ENCODE measurements at regions not wholly inside any gene's neighbourhood (a gene's known extent, or its start where the extent isn't known, plus 50 kb on each side); places are given as distances from the start of the nearest gene placed in this dataset.

DNA sequence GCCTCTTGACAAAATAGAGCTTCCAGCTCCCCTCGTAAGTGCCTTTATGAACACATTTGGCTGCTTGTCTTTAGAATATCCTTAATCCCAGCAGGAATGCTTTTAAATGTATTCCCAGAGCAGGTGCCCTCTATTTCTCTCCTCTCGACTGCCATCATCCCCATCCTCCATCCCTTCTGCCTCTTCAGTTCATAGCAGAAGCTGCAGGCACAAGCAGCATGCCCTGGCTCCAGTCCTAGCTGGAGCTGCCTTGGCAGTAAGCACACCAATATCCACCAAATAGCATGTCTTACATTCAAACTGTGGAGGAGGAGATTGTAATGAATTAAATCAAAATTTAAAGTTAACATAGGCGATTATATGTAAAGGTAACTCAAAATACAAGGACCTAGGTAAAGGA is 891.3 kb upstream of the SLC39A10 start:
- no peaks in the 10 kb centered on the region for H3K9me3 ChIP-seq (ENCODE audit: low read depth)
- no peaks in the 10 kb centered on the region for H3K27me3 ChIP-seq
- no peak overlapping the region for H3K4me3 ChIP-seq
- H4K20me1 ChIP-seq (ENCODE audit: insufficient read depth, poor library complexity, severe bottlenecking) = no peaks in the 10 kb centered on the region
- H3K36me3 ChIP-seq (replicated peaks; ENCODE audit: insufficient read depth, low read depth) = no peaks in the 10 kb centered on the region
- H3K27ac ChIP-seq = no peak overlapping the region
- H3K4me1 ChIP-seq (ENCODE audit: insufficient read depth) = no peaks in the 10 kb centered on the region
- H3K9me2 ChIP-seq (replicated peaks; ENCODE audit: insufficient read depth) = no peaks in the 10 kb centered on the region
- no peak overlapping the region for H2AFZ ChIP-seq
- 78% methylated on average over 3 of the region's 3 CpGs for WGBS (ENCODE audit: low lambda C conversion rate, missing lambda C conversion rate)
- no peaks in the 10 kb centered on the region for H3K79me2 ChIP-seq
- TF ChIP-seq EZH2 (IDR thresholded peaks at IDR 0.05; ENCODE audit: borderline replicate concordance) = no peak
- TF ChIP-seq, protein P1, sequence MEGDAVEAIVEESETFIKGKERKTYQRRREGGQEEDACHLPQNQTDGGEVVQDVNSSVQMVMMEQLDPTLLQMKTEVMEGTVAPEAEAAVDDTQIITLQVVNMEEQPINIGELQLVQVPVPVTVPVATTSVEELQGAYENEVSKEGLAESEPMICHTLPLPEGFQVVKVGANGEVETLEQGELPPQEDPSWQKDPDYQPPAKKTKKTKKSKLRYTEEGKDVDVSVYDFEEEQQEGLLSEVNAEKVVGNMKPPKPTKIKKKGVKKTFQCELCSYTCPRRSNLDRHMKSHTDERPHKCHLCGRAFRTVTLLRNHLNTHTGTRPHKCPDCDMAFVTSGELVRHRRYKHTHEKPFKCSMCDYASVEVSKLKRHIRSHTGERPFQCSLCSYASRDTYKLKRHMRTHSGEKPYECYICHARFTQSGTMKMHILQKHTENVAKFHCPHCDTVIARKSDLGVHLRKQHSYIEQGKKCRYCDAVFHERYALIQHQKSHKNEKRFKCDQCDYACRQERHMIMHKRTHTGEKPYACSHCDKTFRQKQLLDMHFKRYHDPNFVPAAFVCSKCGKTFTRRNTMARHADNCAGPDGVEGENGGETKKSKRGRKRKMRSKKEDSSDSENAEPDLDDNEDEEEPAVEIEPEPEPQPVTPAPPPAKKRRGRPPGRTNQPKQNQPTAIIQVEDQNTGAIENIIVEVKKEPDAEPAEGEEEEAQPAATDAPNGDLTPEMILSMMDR (IDR thresholded peaks at IDR 0.05; ENCODE audit: poor library complexity) = no peak
- TF ChIP-seq EZH2phosphoT487 (IDR thresholded peaks at IDR 0.05; ENCODE audit: low read depth, severe bottlenecking, unreplicated experiment) = no peak
- no peak for DNase-seq (ENCODE audit: low spot score)
- H3K4me2 ChIP-seq = no peak overlapping the region

DNA sequence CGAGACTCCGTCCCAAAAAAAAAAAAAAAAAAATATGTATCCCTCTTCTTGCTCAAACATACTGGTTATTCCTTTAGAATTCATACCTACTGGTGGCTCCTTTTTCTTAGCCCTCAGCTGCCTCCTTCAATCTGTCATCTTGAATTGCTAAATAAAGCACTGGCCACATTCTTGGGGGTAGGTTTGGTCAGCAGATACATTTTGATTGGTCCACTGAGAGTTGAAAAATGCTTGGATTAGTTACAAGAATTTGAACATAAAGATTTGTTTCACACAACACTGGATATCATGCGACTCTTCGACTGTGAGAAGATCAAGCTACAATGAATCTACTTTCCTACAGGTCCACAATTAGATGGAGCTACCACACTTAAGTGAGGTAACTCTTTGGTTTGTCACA is 906.1 kb upstream of the SLC39A10 start:
- DNase-seq (ENCODE audit: low spot score) = no peak
- H3K36me3 ChIP-seq (replicated peaks; ENCODE audit: insufficient read depth, low read depth) = no peaks in the 10 kb centered on the region
- no peak overlapping the region for H3K4me3 ChIP-seq
- H3K27ac ChIP-seq = no peak overlapping the region
- no peaks in the 10 kb centered on the region for H3K9me2 ChIP-seq (replicated peaks; ENCODE audit: insufficient read depth)
- H3K4me2 ChIP-seq = no peak overlapping the region
- H2AFZ ChIP-seq = no peak overlapping the region
- H3K79me2 ChIP-seq = no peaks in the 10 kb centered on the region
- H3K27me3 ChIP-seq = no peaks in the 10 kb centered on the region
- H3K4me1 ChIP-seq (ENCODE audit: insufficient read depth) = no peaks in the 10 kb centered on the region
- 97% methylated on average over 4 of the region's 4 CpGs for WGBS (ENCODE audit: low lambda C conversion rate, missing lambda C conversion rate)
- H3K9me3 ChIP-seq (ENCODE audit: low read depth) = no peaks in the 10 kb centered on the region
- H4K20me1 ChIP-seq (ENCODE audit: insufficient read depth, poor library complexity, severe bottlenecking) = no peaks in the 10 kb centered on the region
- TF ChIP-seq, protein P1 (IDR thresholded peaks at IDR 0.05; ENCODE audit: poor library complexity) = no peak
- no peak for TF ChIP-seq EZH2 (IDR thresholded peaks at IDR 0.05; ENCODE audit: borderline replicate concordance)
- no peak for TF ChIP-seq EZH2phosphoT487 (IDR thresholded peaks at IDR 0.05; ENCODE audit: low read depth, severe bottlenecking, unreplicated experiment)

DNA sequence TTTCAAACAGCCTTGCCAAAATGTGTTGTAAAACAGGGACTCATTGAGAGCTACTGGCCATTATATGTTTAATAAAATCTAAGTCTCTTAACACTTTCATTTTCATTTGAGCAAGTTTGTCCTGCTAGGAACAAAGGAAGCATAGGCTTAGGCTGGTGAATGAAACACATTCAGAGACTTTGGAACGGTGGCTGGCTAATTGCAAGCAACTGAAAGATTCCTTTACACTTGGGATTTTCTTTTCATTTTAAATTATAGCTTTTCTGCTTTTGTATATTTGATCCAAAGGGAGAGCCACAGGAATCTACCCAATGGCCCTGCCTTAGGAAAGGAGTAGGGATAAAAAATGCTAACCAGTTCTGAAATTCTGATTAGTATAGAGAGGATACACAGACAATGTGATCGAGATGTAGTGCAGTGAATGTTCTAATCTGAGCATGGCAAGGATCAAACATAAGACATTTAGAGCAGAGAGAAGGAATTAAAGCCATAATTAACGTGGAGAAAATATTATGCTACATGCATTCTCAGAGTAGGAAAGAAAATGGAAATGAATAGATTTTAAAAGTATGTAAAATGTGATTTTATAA is 911.4 kb upstream of the SLC39A10 start:
- Histone ChIP-seq H3K4me1 (ENCODE audit: insufficient read depth) (no peaks in the 10 kb centered on the region), H3K4me2 (no peak overlapping the region), H4K20me1 (ENCODE audit: insufficient read depth, poor library complexity, severe bottlenecking) (no peaks in the 10 kb centered on the region), H3K9me3 (ENCODE audit: low read depth) (no peaks in the 10 kb centered on the region), H3K36me3 (replicated peaks; ENCODE audit: insufficient read depth, low read depth) (no peaks in the 10 kb centered on the region), H3K79me2 (no peaks in the 10 kb centered on the region), H3K27me3 (no peaks in the 10 kb centered on the region), H3K27ac (no peak overlapping the region), H3K9me2 (replicated peaks; ENCODE audit: insufficient read depth) (no peaks in the 10 kb centered on the region), H2AFZ (no peak overlapping the region), H3K4me3 (no peak overlapping the region)
- TF ChIP-seq, protein P1 (IDR thresholded peaks at IDR 0.05; ENCODE audit: poor library complexity) = no peak
- TF ChIP-seq EZH2phosphoT487 (IDR thresholded peaks at IDR 0.05; ENCODE audit: low read depth, severe bottlenecking, unreplicated experiment) (no peak), EZH2 (IDR thresholded peaks at IDR 0.05; ENCODE audit: borderline replicate concordance) (no peak)
- DNase-seq (ENCODE audit: low spot score) = no peak
- WGBS (ENCODE audit: low lambda C conversion rate, missing lambda C conversion rate) = 73% methylated on average over 3 of the region's 3 CpGs

Data from hepatocyte (in vitro differentiated cells).